Keratinocyte (primary cell): ENCODE measurements at regions not wholly inside any gene's neighbourhood (a gene's known extent, or its start where the extent isn't known, plus 50 kb on each side); places are given as distances from the start of the nearest gene placed in this dataset.

Experiments
- CTCF ChIP-seq, 3 experiments: IDR thresholded peaks in 1 of 3; conservative IDR thresholded peaks in 1 of 3; optimal IDR thresholded peaks in 1 of 3; 2 replicates in 2 of 3; 3 replicates in 1 of 3; pipeline versions ENCODE3 to v1.5.1; 2011; ENCODE audit warnings: low read length in 3 of 3, mild to moderate bottlenecking in 3 of 3, moderate library complexity in 2 of 3, control low read depth in 1 of 3, inconsistent platforms in 1 of 3; ENCODE audit not compliant: insufficient read depth in 2 of 3; ENCODE audit errors: extremely low read depth in 1 of 3
- EZH2 ChIP-seq: IDR thresholded peaks from one replicate; pipeline ENCODE4 v1.6.1; 2012; ENCODE audit warnings: inconsistent platforms, mild to moderate bottlenecking, low read length, moderate library complexity

GRCh38 chr14:100434033-100434601 is 111.0 kb downstream of the SLC25A47 start:
- TF ChIP-seq CTCF (optimal IDR thresholded peaks at IDR 0.05 in 1 of 3, IDR thresholded peaks at IDR 0.05 in 1 of 3, conservative IDR thresholded peaks at IDR 0.05 in 1 of 3; ENCODE audit: extremely low read depth in 1 of 3, insufficient read depth in 2 of 3, low read length in 3 of 3) (no peak), EZH2 (no peak)
